K562 (cell line): ENCODE measurements at regions not wholly inside any gene's neighbourhood (a gene's known extent, or its start where the extent isn't known, plus 50 kb on each side); places are given as distances from the start of the nearest gene placed in this dataset.

Source experiments
- ARID2 ChIP-seq: fragments of 450-650 bp; IDR thresholded peaks from 2 replicates; pipeline ENCODE4 v1.6.1; 2017; ENCODE audit warnings: antibody characterized with exemption, mild to moderate bottlenecking
- HSF4 ChIP-seq: fragments of 250-450 bp; sonication (Bioruptor Pico); IDR thresholded peaks from 2 replicates; pipeline ENCODE4 v2.1.2; 2022; ENCODE audit warnings: mild to moderate bottlenecking, moderate library complexity, borderline replicate concordance
- MEF2D ChIP-seq: conservative IDR thresholded peaks from 2 replicates; pipeline ENCODE4 v1.6.1; 2016; ENCODE audit warnings: low read depth, missing genetic modification characterization, missing compliant biosample characterization
- MYBL2 ChIP-seq, 2 experiments: fragments of 450-650 bp in 1 of 2; sonication (generic) in 1 of 2; formaldehyde crosslinking in 1 of 2; IDR thresholded peaks; 2 replicates each; pipeline versions ENCODE4 v1.6.1 to v1.8.1; 2017 to 2022; ENCODE audit warnings: borderline replicate concordance in 1 of 2, inconsistent platforms in 1 of 2, low read depth in 1 of 2, mild to moderate bottlenecking in 1 of 2, missing genetic modification reagents in 1 of 2, moderate library complexity in 1 of 2
- PCBP2 ChIP-seq: fragments of 200-400 bp; formaldehyde crosslinking; IDR thresholded peaks from 2 replicates; pipeline ENCODE4 v1.6.1; 2018; ENCODE audit warnings: low read length, low read depth, mild to moderate bottlenecking, moderate library complexity; ENCODE audit not compliant: poor library complexity, severe bottlenecking
- POLR2B ChIP-seq: fragments of 450-650 bp; IDR thresholded peaks from 2 replicates; pipeline ENCODE4 v1.6.1; 2018; ENCODE audit warnings: low read depth; ENCODE audit not compliant: partially characterized antibody
- POU5F1 ChIP-seq: fragments of 150-350 bp; IDR thresholded peaks from 2 replicates; pipeline ENCODE4 v1.6.1; 2014; ENCODE audit warnings: borderline replicate concordance, low read length, low read depth, mild to moderate bottlenecking; ENCODE audit not compliant: partially characterized antibody
- TAF15 ChIP-seq: fragments of 200-400 bp; formaldehyde crosslinking; IDR thresholded peaks from 2 replicates; pipeline ENCODE4 v1.6.1; 2017; ENCODE audit warnings: mild to moderate bottlenecking, low read depth, low read length, moderate library complexity
- ZBTB9 ChIP-seq: fragments of 450-650 bp; formaldehyde crosslinking; IDR thresholded peaks from 2 replicates; pipeline ENCODE4 v1.4.0; 2020; ENCODE audit warnings: mild to moderate bottlenecking, moderate library complexity
- ZFP1 ChIP-seq: fragments of 450-650 bp; formaldehyde crosslinking; IDR thresholded peaks from 2 replicates; pipeline ENCODE4 v1.4.0; 2020; ENCODE audit warnings: mild to moderate bottlenecking, mixed read lengths
- ZNF146 ChIP-seq: IDR thresholded peaks from one replicate; pipeline ENCODE4 v1.6.1; 2018; ENCODE audit warnings: missing compliant biosample characterization; ENCODE audit not compliant: unreplicated experiment
- ZNF217 ChIP-seq: sonication (generic); formaldehyde crosslinking; IDR thresholded peaks from 2 replicates; pipeline ENCODE4 v1.8.0; 2022; ENCODE audit warnings: mild to moderate bottlenecking, missing genetic modification reagents
- ZNF518B ChIP-seq: fragments of 250-450 bp; sonication (Bioruptor Pico); IDR thresholded peaks from 2 replicates; pipeline ENCODE4 v1.5.0; 2021; ENCODE audit warnings: mild to moderate bottlenecking, moderate library complexity

GRCh38 chr6:19976411-19977129 is 139.4 kb downstream of the ID4 start (continued):
- TF ChIP-seq ZNF518B (CRISPR knock-in tag) (no peak), PCBP2 (no peak), ZNF217 (CRISPR knock-in tag) (no peak), ZBTB9 (CRISPR knock-in tag) (no peak), ZNF146 (CRISPR knock-in tag) (no peak), ZFP1 (CRISPR knock-in tag) (no peak), POLR2B (no peak), ARID2 (no peak), MYBL2 (IDR thresholded peaks at IDR 0.05; ENCODE audit: low read depth) (no peak), MYBL2 (CRISPR knock-in tag; IDR thresholded peaks at IDR 0.05; ENCODE audit: borderline replicate concordance) (no peak), POU5F1 (no peak), TAF15 (no peak), MEF2D (no peak), HSF4 (CRISPR knock-in tag) (no peak)
